ENCODE measurements at regions not wholly inside any gene's neighbourhood (a gene's known extent, or its start where the extent isn't known, plus 50 kb on each side); places are given as distances from the start of the nearest gene placed in this dataset.

DNA sequence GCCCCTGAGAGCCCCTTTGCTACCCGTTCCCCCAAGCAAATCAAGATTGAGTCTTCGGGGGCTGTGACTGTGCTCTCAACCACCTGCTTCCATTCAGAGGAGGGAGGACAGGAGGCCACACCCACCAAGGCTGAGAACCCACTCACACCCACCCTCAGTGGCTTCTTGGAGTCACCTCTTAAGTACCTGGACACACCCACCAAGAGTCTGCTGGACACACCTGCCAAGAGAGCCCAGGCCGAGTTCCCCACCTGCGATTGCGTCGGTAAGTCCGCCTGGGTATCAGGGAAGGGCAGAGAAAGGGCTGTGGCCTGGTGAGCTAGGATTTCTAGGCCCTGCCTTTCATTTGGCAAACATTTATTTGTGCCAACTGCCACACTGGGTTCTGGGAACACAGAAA, 63.4 kb downstream of the TET3 start:
- H3K4me3 ChIP-seq (ENCODE audit: control insufficient read depth in 2 of 3, extremely low read depth in 1 of 3, insufficient read depth in 2 of 3, low read depth in 1 of 3, low read length in 3 of 3): no peak overlapping the region
- H3K9ac ChIP-seq (ENCODE audit: control insufficient read depth, extremely low read depth, insufficient read depth, low read length): no peak overlapping the region
- H3K36me3 ChIP-seq (ENCODE audit: control insufficient read depth in 2 of 2, extremely low read depth in 1 of 2, insufficient read depth in 2 of 2, low read length in 2 of 2): peaks cover 3 to 5% of the 10 kb centered on the region in 2 experiments
- TF ChIP-seq, protein P1, sequence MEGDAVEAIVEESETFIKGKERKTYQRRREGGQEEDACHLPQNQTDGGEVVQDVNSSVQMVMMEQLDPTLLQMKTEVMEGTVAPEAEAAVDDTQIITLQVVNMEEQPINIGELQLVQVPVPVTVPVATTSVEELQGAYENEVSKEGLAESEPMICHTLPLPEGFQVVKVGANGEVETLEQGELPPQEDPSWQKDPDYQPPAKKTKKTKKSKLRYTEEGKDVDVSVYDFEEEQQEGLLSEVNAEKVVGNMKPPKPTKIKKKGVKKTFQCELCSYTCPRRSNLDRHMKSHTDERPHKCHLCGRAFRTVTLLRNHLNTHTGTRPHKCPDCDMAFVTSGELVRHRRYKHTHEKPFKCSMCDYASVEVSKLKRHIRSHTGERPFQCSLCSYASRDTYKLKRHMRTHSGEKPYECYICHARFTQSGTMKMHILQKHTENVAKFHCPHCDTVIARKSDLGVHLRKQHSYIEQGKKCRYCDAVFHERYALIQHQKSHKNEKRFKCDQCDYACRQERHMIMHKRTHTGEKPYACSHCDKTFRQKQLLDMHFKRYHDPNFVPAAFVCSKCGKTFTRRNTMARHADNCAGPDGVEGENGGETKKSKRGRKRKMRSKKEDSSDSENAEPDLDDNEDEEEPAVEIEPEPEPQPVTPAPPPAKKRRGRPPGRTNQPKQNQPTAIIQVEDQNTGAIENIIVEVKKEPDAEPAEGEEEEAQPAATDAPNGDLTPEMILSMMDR (optimal IDR thresholded peaks at IDR 0.05 in 1 of 3, IDR thresholded peaks at IDR 0.05 in 1 of 3, conservative IDR thresholded peaks at IDR 0.05 in 1 of 3; ENCODE audit: extremely low read depth in 1 of 3, insufficient read depth in 2 of 3, low read length in 3 of 3): no peak
- TF ChIP-seq EZH2 (IDR thresholded peaks at IDR 0.05; ENCODE audit: low read length): no peak
- H3K4me2 ChIP-seq (ENCODE audit: control insufficient read depth, extremely low read depth, insufficient read depth, low read depth, low read length): no peak overlapping the region
- no peaks in the 10 kb centered on the region for H4K20me1 ChIP-seq (ENCODE audit: control insufficient read depth, extremely low read depth, insufficient read depth, low read length)
- no peaks in the 10 kb centered on the region for H3K9me3 ChIP-seq (ENCODE audit: control insufficient read depth, low read depth, low read length)
- H3K79me2 ChIP-seq (ENCODE audit: control insufficient read depth, insufficient read depth, low read length): peaks cover 22% of the 10 kb centered on the region
- H2AFZ ChIP-seq (ENCODE audit: control insufficient read depth, low read length): no peak overlapping the region
- no peak overlapping the region for H3K27ac ChIP-seq (ENCODE audit: control insufficient read depth, insufficient read depth, low read length)
- peaks cover 2% of the 10 kb centered on the region for H3K9me1 ChIP-seq (ENCODE audit: control insufficient read depth, extremely low read depth, insufficient read depth, low read length)
- dilution Hi-C loops (cut with MboI; ENCODE audit: extremely low pct_ligation_motif_present, low sequenced_read_pairs): no loop called here
- H3K4me1 ChIP-seq (ENCODE audit: control insufficient read depth, extremely low read depth, insufficient read depth, low read length): peaks cover 14% of the 10 kb centered on the region
- no peaks in the 10 kb centered on the region for H3K27me3 ChIP-seq (ENCODE audit: control insufficient read depth, extremely low read depth, insufficient read depth, low read length)
- DNase-seq (ENCODE audit: low read depth, low spot score) (no peak), FAIRE-seq (no peak)

DNA sequence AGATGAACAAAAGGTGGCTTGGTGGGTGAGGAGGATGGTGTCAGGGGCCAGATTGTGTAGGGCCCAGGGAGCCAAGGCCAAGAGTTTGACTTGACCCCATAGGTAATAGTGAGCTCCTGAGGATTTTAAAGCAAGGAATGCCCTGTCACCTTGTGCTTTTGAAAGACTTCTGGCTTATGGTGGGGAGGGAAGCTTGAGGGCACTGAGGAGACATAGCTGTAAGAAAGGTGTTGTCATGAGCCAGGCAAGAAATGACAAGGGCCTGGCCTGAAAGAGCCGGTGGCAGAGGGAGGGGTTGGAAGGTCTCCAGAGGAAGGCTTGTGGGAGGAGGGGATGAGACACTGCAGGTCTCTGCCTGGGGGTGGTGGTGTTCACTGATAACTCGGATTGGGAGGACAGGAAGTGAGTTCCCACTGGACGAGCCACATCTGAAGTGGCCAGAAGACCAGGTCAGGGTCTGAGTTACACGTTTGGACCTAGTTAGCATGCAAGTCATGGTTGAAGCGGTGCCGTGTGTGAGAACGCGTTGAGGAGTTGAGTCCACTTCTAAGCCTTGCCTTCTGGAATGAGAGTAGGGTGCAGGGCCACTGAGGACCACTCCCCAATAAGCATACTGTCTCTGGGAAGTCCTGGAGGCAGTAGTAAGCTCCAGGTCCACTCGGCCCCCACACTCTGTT, 64.3 kb downstream of the TET3 start:
- Histone ChIP-seq H3K9ac (ENCODE audit: control insufficient read depth, extremely low read depth, insufficient read depth, low read length) (no peak overlapping the region), H4K20me1 (ENCODE audit: control insufficient read depth, extremely low read depth, insufficient read depth, low read length) (no peaks in the 10 kb centered on the region), H3K9me3 (ENCODE audit: control insufficient read depth, low read depth, low read length) (no peaks in the 10 kb centered on the region), H3K27ac (ENCODE audit: control insufficient read depth, insufficient read depth, low read length) (no peak overlapping the region), H3K27me3 (ENCODE audit: control insufficient read depth, extremely low read depth, insufficient read depth, low read length) (no peaks in the 10 kb centered on the region), H3K4me1 (ENCODE audit: control insufficient read depth, extremely low read depth, insufficient read depth, low read length) (peaks cover 14% of the 10 kb centered on the region), H3K4me2 (ENCODE audit: control insufficient read depth, extremely low read depth, insufficient read depth, low read depth, low read length) (no peak overlapping the region), H2AFZ (ENCODE audit: control insufficient read depth, low read length) (no peak overlapping the region), H3K36me3 (ENCODE audit: control insufficient read depth in 2 of 2, extremely low read depth in 1 of 2, insufficient read depth in 2 of 2, low read length in 2 of 2) (peaks cover 3 to 5% of the 10 kb centered on the region in 2 experiments), H3K4me3 (ENCODE audit: control insufficient read depth in 2 of 3, extremely low read depth in 1 of 3, insufficient read depth in 2 of 3, low read depth in 1 of 3, low read length in 3 of 3) (no peak overlapping the region), H3K9me1 (ENCODE audit: control insufficient read depth, extremely low read depth, insufficient read depth, low read length) (peaks cover 2% of the 10 kb centered on the region), H3K79me2 (ENCODE audit: control insufficient read depth, insufficient read depth, low read length) (peaks cover 16% of the 10 kb centered on the region)
- no peak for TF ChIP-seq EZH2 (IDR thresholded peaks at IDR 0.05; ENCODE audit: low read length)
- TF ChIP-seq, protein P1 (optimal IDR thresholded peaks at IDR 0.05 in 1 of 3, IDR thresholded peaks at IDR 0.05 in 1 of 3, conservative IDR thresholded peaks at IDR 0.05 in 1 of 3; ENCODE audit: extremely low read depth in 1 of 3, insufficient read depth in 2 of 3, low read length in 3 of 3): no peak
- no peak for FAIRE-seq
- no peak for DNase-seq (ENCODE audit: low read depth, low spot score)
- dilution Hi-C loops (cut with MboI; ENCODE audit: extremely low pct_ligation_motif_present, low sequenced_read_pairs): no loop called here
